ENCODE measurements at regions not wholly inside any gene's neighbourhood (a gene's known extent, or its start where the extent isn't known, plus 50 kb on each side); places are given as distances from the start of the nearest gene placed in this dataset.

DNA sequence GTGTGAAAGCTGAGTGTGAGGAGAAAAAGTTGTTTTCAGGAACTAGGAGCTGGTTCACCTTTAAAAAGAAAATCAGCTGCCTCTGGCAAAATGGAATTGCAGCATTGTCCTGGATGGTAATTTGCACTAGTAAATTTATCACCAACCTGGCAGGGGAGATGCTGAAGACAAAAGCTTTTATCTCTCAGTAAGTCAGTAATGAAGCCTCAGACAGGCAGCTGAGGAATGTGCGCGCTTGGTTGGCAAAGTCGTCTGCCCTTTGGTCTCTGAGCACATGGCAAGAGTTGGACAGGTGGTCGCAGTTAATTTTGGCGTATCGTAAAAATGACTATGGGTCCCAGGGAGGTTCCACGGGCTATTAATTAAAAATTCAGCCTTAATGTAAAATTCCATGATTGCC is 131.9 kb downstream of the BACH1 start:
- Histone ChIP-seq H2BK5ac (ENCODE audit: insufficient read length, low read length) (no peak overlapping the region), H3K79me1 (ENCODE audit: insufficient read depth, low read depth, low read length, poor library complexity, severe bottlenecking) (no peaks in the 10 kb centered on the region), H3K27me3 (ENCODE audit: insufficient read depth, low read length) (no peaks in the 10 kb centered on the region), H3K9ac (ENCODE audit: extremely low read depth, insufficient read length, low read length) (no peak overlapping the region), H3K23me2 (ENCODE audit: insufficient read length, low read depth, low read length, poor library complexity, severe bottlenecking) (no peaks in the 10 kb centered on the region), H4K20me1 (ENCODE audit: control insufficient read depth, insufficient read depth, insufficient read length) (no peaks in the 10 kb centered on the region), H2AFZ (ENCODE audit: low read length) (no peak overlapping the region), H3K4ac (ENCODE audit: low read depth, low read length) (no peak overlapping the region), H3K56ac (ENCODE audit: insufficient read length, low read depth, low read length) (no peak overlapping the region), H3K18ac (ENCODE audit: insufficient read length, low read depth, low read length) (no peak overlapping the region), H2BK12ac (ENCODE audit: insufficient read length, low read depth, low read length) (no peak overlapping the region), H2AK5ac (ENCODE audit: insufficient read length, low read length) (no peak overlapping the region), H2BK20ac (ENCODE audit: low read depth, low read length, poor library complexity, severe bottlenecking) (no peak overlapping the region), H3K23ac (ENCODE audit: insufficient read length, low read depth, low read length) (no peak overlapping the region), H3T11ph (ENCODE audit: low read length) (no peak overlapping the region), H2BK120ac (ENCODE audit: low read depth, low read length, poor library complexity, severe bottlenecking) (no peak overlapping the region), H3K4me1 (ENCODE audit: insufficient read depth, low read length) (no peaks in the 10 kb centered on the region), H4K5ac (ENCODE audit: insufficient read length, low read depth, low read length) (no peak overlapping the region), H2BK15ac (ENCODE audit: low read depth, low read length) (no peak overlapping the region), H4K91ac (ENCODE audit: insufficient read length, low read depth, low read length) (no peak overlapping the region), H3K14ac (ENCODE audit: insufficient read depth, low read length) (no peak overlapping the region), H3K9me3 (ENCODE audit: control insufficient read depth, low read depth, low read length) (no peaks in the 10 kb centered on the region), H3K79me2 (ENCODE audit: insufficient read depth, low read length) (no peaks in the 10 kb centered on the region), H3K27ac (ENCODE audit: insufficient read length, low read depth, low read length) (no peak overlapping the region), H3K4me2 (ENCODE audit: insufficient read depth, insufficient read length, low read length) (no peak overlapping the region), H4K8ac (replicated peaks; ENCODE audit: insufficient read length, low read depth, low read length) (no peak overlapping the region)
- Mint-ChIP-seq H3K4me1 (peaks cover 11 to 13% of the 10 kb centered on the region in 2 experiments), H3K36me3 (ENCODE audit: insufficient read depth in 1 of 3, low read depth in 3 of 3) (no peaks in the 10 kb centered on the region), H3K27ac (peak overlapping the region in 2 of 3 experiments; percentile 71 to 94; a peak in 2 of 7 replicates), H3K9me3 (no peaks in the 10 kb centered on the region), H3K27me3 (ENCODE audit: low read depth) (no peaks in the 10 kb centered on the region), H3K4me3 (no peak overlapping the region)
- WGBS (ENCODE audit: extremely low coverage, insufficient read length, low lambda C conversion rate) = no CpG with 5 or more reads among the region's 7 CpGs
- TF ChIP-seq, protein P1, sequence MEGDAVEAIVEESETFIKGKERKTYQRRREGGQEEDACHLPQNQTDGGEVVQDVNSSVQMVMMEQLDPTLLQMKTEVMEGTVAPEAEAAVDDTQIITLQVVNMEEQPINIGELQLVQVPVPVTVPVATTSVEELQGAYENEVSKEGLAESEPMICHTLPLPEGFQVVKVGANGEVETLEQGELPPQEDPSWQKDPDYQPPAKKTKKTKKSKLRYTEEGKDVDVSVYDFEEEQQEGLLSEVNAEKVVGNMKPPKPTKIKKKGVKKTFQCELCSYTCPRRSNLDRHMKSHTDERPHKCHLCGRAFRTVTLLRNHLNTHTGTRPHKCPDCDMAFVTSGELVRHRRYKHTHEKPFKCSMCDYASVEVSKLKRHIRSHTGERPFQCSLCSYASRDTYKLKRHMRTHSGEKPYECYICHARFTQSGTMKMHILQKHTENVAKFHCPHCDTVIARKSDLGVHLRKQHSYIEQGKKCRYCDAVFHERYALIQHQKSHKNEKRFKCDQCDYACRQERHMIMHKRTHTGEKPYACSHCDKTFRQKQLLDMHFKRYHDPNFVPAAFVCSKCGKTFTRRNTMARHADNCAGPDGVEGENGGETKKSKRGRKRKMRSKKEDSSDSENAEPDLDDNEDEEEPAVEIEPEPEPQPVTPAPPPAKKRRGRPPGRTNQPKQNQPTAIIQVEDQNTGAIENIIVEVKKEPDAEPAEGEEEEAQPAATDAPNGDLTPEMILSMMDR (conservative IDR thresholded peaks at IDR 0.05) = no peak
- no peak for DNase-seq
